ENCODE measurements at regions not wholly inside any gene's neighbourhood (a gene's known extent, or its start where the extent isn't known, plus 50 kb on each side); places are given as distances from the start of the nearest gene placed in this dataset.

GRCh38 chr9:85890962-85891361 is 50.0 kb upstream of the NAA35 start:
- Histone ChIP-seq H3K27ac (no peak overlapping the region), H3K4me1 (ENCODE audit: control insufficient read depth in 1 of 2, low read depth in 2 of 2) (no peaks in the 10 kb centered on the region), H3K27me3 (replicated peaks; ENCODE audit: insufficient read depth) (no peaks in the 10 kb centered on the region), H3K9me3 (no peaks in the 10 kb centered on the region), H3K36me3 (no peaks in the 10 kb centered on the region), H3K4me3 (no peak overlapping the region)
- no peak for TF ChIP-seq CTCF (IDR thresholded peaks at IDR 0.05)
- DNase-seq (ENCODE audit: low spot score): no peak
- ATAC-seq (ENCODE audit: insufficient number of reproducible peaks, low FRiP score, low read depth): no peak
